ENCODE measurements at regions not wholly inside any gene's neighbourhood (a gene's known extent, or its start where the extent isn't known, plus 50 kb on each side); places are given as distances from the start of the nearest gene placed in this dataset.

- H3K4me3 ChIP-seq (ENCODE audit: low read depth, low read length), result no peak overlapping the region
Measured at GRCh38 chr15:62726461-62726860, 316.1 kb upstream of the TPM1 start.

- no peak overlapping the region for H3K4me3 ChIP-seq (ENCODE audit: low read depth, low read length)
Measured at GRCh38 chr15:62727501-62727900, 315.0 kb upstream of the TPM1 start.

GRCh38 chr15:62730825-62731224 is 311.7 kb upstream of the TPM1 start:
- no peak overlapping the region for H3K4me3 ChIP-seq (ENCODE audit: low read depth, low read length)

GRCh38 chr15:62732078-62732477 is 310.5 kb upstream of the TPM1 start:
- no peak overlapping the region for H3K4me3 ChIP-seq (ENCODE audit: low read depth, low read length)

GRCh38 chr15:62734706-62735105 is 307.8 kb upstream of the TPM1 start:
- H3K4me3 ChIP-seq (ENCODE audit: low read depth, low read length), result no peak overlapping the region

GRCh38 chr15:62736756-62737155 is 305.8 kb upstream of the TPM1 start:
- H3K4me3 ChIP-seq (ENCODE audit: low read depth, low read length), result no peak overlapping the region

- no peak overlapping the region for H3K4me3 ChIP-seq (ENCODE audit: low read depth, low read length)
Measured at GRCh38 chr15:62737551-62737950, 305.0 kb upstream of the TPM1 start.

GRCh38 chr15:62739082-62739481 is 303.5 kb upstream of the TPM1 start:
- H3K4me3 ChIP-seq (ENCODE audit: low read depth, low read length), result no peak overlapping the region

- H3K4me3 ChIP-seq (ENCODE audit: low read depth, low read length), result no peak overlapping the region
Measured at GRCh38 chr15:62739507-62739906, 303.0 kb upstream of the TPM1 start.

- no peak overlapping the region for H3K4me3 ChIP-seq (ENCODE audit: low read depth, low read length)
Measured at GRCh38 chr15:62740141-62741004, 302.2 kb upstream of the TPM1 start.

GRCh38 chr15:62741106-62741505 is 301.4 kb upstream of the TPM1 start:
- H3K4me3 ChIP-seq (ENCODE audit: low read depth, low read length), result no peak overlapping the region

GRCh38 chr15:62742409-62743171 is 300.0 kb upstream of the TPM1 start:
- no peak overlapping the region for H3K4me3 ChIP-seq (ENCODE audit: low read depth, low read length)

GRCh38 chr15:62745621-62746225 is 296.8 kb upstream of the TPM1 start:
- H3K4me3 ChIP-seq (ENCODE audit: low read depth, low read length), result no peak overlapping the region

- H3K4me3 ChIP-seq (ENCODE audit: low read depth, low read length), result no peak overlapping the region
Measured at GRCh38 chr15:62748196-62748595, 294.4 kb upstream of the TPM1 start.

- no peak overlapping the region for H3K4me3 ChIP-seq (ENCODE audit: low read depth, low read length)
Measured at GRCh38 chr15:62749036-62749815, 293.3 kb upstream of the TPM1 start.

- no peak overlapping the region for H3K4me3 ChIP-seq (ENCODE audit: low read depth, low read length)
Measured at GRCh38 chr15:62750471-62750870, 292.1 kb upstream of the TPM1 start.

- no peak overlapping the region for H3K4me3 ChIP-seq (ENCODE audit: low read depth, low read length)
Measured at GRCh38 chr15:62752657-62753517, 289.7 kb upstream of the TPM1 start.

- H3K4me3 ChIP-seq (ENCODE audit: low read depth, low read length), result no peak overlapping the region
Measured at GRCh38 chr15:62753518-62754221, 288.9 kb upstream of the TPM1 start.

- no peak overlapping the region for H3K4me3 ChIP-seq (ENCODE audit: low read depth, low read length)
Measured at GRCh38 chr15:62756326-62756994, 286.1 kb upstream of the TPM1 start.
